GM13976 (cell line): ENCODE measurements at regions not wholly inside any gene's neighbourhood (a gene's known extent, or its start where the extent isn't known, plus 50 kb on each side); places are given as distances from the start of the nearest gene placed in this dataset.

Experiments
- DNase-seq: peaks from one replicate; pipeline ENCODE4 v3.0.0; 2012; ENCODE audit warnings: low spot score
- CTCF ChIP-seq: IDR thresholded peaks from 2 replicates; pipeline ENCODE4 v1.5.1; 2012; ENCODE audit warnings: borderline replicate concordance, mild to moderate bottlenecking; ENCODE audit not compliant: insufficient read depth; ENCODE audit errors: extremely low read depth, missing control alignments, control extremely low read depth
- in situ Hi-C: fragments of 300-500 bp; cut with MboI; formaldehyde crosslinking; loops from one replicate; pipeline ENCODE4 v1.12.0; 2022; ENCODE audit warnings: low sequenced_read_pairs, mixed read lengths, inconsistent platforms; ENCODE audit not compliant: unreplicated experiment

DNA sequence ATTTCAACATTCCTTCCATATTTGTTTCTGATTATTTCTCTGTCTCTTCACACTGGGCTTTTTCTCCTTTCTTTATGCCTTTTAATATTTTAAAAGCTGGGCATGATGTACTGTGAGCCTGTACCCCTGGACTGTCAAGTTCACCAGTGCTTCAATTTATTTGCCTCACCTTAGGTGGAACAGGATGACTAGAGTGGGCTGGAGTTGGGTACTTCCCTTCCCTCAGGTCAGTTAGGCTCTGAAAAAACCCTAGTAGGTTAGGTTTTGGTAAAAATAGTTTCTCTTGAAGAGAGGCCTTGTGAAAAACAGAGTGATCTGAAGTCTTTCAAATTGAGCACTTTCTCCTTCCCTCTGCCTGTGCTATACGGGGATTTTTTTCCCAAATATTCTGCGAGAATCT is 163.0 kb upstream of the LYPLAL1 start:
- no peak for DNase-seq
- TF ChIP-seq CTCF = no peak
- in situ Hi-C loops = no loop called here

- TF ChIP-seq CTCF = no peak
- DNase-seq = no peak
- in situ Hi-C loops = no loop called here
These were observed 153.3 kb upstream of the LYPLAL1 start for GRCh38 chr1:219020386-219020785.

DNA sequence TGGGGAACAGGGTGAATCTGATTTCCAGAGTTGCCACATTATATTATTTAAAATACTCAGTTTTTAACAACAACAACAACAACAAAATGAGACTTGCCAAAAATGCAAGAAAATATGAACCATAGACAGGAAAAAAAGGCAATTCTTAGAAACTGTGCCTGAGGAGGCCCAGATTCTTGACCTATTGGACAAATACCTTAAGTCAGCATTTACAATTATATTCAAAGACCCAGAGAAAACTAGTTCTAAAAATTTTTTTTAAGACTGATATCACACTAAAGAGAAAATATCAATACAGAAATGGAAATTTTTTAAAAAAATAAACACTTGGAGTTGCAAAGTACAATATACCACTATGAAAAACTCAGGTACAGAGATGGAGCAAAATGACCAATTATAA is 152.8 kb upstream of the LYPLAL1 start:
- in situ Hi-C loops = no loop called here
- no peak for DNase-seq
- no peak for TF ChIP-seq CTCF

DNA sequence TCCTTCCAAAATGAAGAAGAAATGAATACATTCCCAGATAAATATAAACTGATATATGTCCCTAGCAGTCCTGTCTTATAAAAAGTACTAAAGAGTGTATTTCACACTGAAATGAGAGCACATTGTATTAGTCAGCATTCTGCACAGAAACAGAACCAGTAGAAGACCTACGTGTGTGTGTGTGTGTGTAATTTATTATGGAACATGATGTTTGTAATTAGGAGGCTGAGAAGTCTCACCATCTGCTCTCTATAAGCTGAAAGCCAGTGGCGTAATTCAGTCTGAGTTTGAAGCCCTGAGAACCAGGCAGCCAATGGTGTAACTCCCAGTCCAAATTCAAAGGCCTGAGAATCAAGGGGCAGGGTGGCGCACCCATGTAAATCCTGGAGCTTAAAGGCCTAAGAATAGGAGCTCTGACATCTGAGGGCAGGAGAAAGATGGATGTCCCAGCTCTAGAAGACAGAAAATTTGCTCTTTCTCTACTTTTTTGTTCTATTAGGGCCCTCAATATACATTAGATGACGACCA is 146.5 kb upstream of the LYPLAL1 start:
- DNase-seq = no peak
- in situ Hi-C loops = no loop called here
- TF ChIP-seq CTCF = no peak

DNA sequence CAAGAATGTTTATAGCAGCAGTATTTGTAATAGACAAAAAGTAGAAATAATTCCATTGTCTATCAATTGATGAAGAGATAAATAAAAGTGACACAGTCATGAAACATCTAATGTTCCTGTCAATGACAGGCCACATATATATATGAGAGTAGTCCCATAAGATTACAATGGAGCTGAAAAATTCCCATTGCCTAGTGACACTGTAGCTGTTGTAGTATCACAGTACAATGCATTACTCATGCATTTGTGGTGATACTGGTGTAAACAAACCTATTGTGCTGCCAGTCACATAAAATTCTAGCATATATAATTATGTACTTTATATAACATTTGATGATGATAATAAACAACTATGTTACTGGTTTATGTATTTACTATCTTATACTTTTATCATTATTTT is 141.9 kb upstream of the LYPLAL1 start:
- no peak for DNase-seq
- TF ChIP-seq CTCF = no peak
- in situ Hi-C loops = no loop called here

GRCh38 chr1:219038398-219038797 is 135.3 kb upstream of the LYPLAL1 start:
- TF ChIP-seq CTCF = no peak
- no peak for DNase-seq
- in situ Hi-C loops = no loop called here
